NCI-H2107 (cell line): ENCODE measurements at regions not wholly inside any gene's neighbourhood (a gene's known extent, or its start where the extent isn't known, plus 50 kb on each side); places are given as distances from the start of the nearest gene placed in this dataset.
"Not testable (repeated sequence)": the region's sequence is repeated elsewhere in the genome, so short reads cannot be mapped to it uniquely, and the experiment has no call there.

Experiments used
- DNase-seq: peaks from one replicate; lab custom pipeline; 2025; lab: John Stamatoyannopoulos, UW

- no peak for DNase-seq
Observed at GRCh38 chr4:137468836-137469235, 63.5 kb downstream of the PCDH18 start.

GRCh38 chr4:137467537-137467936 is 64.8 kb downstream of the PCDH18 start:
- no peak for DNase-seq

GRCh38 chr4:137463377-137464003 is 68.8 kb downstream of the PCDH18 start:
- no peak for DNase-seq

- DNase-seq: no peak
Observed at GRCh38 chr4:137455647-137456321, 76.5 kb downstream of the PCDH18 start.

GRCh38 chr4:137454767-137455166 is 77.5 kb downstream of the PCDH18 start:
- no peak for DNase-seq

GRCh38 chr4:137452799-137453198 is 79.5 kb downstream of the PCDH18 start:
- DNase-seq: no peak

- DNase-seq: no peak
Observed at GRCh38 chr4:137451172-137451825, 81.0 kb downstream of the PCDH18 start.

GRCh38 chr4:137448402-137448801 is 83.9 kb downstream of the PCDH18 start:
- DNase-seq: no peak

- no peak for DNase-seq
Observed at GRCh38 chr4:137446071-137446470, 86.2 kb downstream of the PCDH18 start.

GRCh38 chr4:137443031-137443800 is 89.1 kb downstream of the PCDH18 start:
- no peak for DNase-seq

GRCh38 chr4:137432446-137433311 is 99.6 kb downstream of the PCDH18 start:
- DNase-seq: no peak

- DNase-seq: no peak
Observed at GRCh38 chr4:137430171-137430570, 102.1 kb downstream of the PCDH18 start.

- no peak for DNase-seq
Observed at GRCh38 chr4:137427411-137427810, 104.9 kb downstream of the PCDH18 start.

- DNase-seq: no peak
Observed at GRCh38 chr4:137425281-137425680, 107.0 kb downstream of the PCDH18 start.

GRCh38 chr4:137422666-137423065 is 109.6 kb downstream of the PCDH18 start:
- DNase-seq: no peak

GRCh38 chr4:137421796-137422195 is 110.5 kb downstream of the PCDH18 start:
- no peak for DNase-seq

- no peak for DNase-seq
Observed at GRCh38 chr4:137420901-137421396, 111.3 kb downstream of the PCDH18 start.

GRCh38 chr4:137417676-137418075 is 114.6 kb downstream of the PCDH18 start:
- no peak for DNase-seq

- DNase-seq: no peak
Observed at GRCh38 chr4:137414802-137415201, 117.5 kb downstream of the PCDH18 start.

GRCh38 chr4:137408527-137409177 is 123.6 kb downstream of the PCDH18 start:
- no peak for DNase-seq

GRCh38 chr4:137405833-137406232 is 126.5 kb downstream of the PCDH18 start:
- DNase-seq: not testable (repeated sequence)
